DND-41 (cell line): ENCODE measurements at regions not wholly inside any gene's neighbourhood (a gene's known extent, or its start where the extent isn't known, plus 50 kb on each side); places are given as distances from the start of the nearest gene placed in this dataset.

ENCODE experiments used
- EZH2 ChIP-seq: IDR thresholded peaks from 3 replicates; pipeline ENCODE4 v1.6.1; 2012; ENCODE audit warnings: borderline replicate concordance, low read depth, mild to moderate bottlenecking, moderate library complexity, low read length, inconsistent platforms; ENCODE audit not compliant: severe bottlenecking
- TF ChIP-seq, protein P1 (sequence below): IDR thresholded peaks from 2 replicates; pipeline ENCODE4 v1.5.1; 2012; ENCODE audit warnings: borderline replicate concordance, low read length, moderate library complexity, mild to moderate bottlenecking; ENCODE audit not compliant: poor library complexity, severe bottlenecking; ENCODE audit errors: extremely low read depth

DNA sequence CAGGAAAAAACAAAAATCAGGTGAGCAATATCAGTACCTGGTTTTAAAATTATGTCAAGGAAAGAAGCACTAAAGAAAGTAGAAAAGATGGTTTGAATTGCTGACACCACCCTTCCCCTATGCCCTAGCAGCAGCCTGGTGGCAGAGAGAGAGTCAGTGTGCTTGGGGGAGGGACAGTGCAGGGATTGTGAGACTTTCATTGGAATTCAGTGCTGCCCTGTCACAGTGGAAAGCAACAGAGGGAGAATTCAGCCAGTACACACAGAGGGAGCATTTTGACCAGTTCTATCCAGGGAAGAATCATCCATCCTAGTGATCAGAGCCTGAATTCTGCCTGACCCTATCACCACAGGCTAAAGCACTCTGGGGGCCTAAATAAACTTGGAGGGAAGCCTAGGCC lies 222.4 kb upstream of the PCDH17 start:
- TF ChIP-seq, protein P1, sequence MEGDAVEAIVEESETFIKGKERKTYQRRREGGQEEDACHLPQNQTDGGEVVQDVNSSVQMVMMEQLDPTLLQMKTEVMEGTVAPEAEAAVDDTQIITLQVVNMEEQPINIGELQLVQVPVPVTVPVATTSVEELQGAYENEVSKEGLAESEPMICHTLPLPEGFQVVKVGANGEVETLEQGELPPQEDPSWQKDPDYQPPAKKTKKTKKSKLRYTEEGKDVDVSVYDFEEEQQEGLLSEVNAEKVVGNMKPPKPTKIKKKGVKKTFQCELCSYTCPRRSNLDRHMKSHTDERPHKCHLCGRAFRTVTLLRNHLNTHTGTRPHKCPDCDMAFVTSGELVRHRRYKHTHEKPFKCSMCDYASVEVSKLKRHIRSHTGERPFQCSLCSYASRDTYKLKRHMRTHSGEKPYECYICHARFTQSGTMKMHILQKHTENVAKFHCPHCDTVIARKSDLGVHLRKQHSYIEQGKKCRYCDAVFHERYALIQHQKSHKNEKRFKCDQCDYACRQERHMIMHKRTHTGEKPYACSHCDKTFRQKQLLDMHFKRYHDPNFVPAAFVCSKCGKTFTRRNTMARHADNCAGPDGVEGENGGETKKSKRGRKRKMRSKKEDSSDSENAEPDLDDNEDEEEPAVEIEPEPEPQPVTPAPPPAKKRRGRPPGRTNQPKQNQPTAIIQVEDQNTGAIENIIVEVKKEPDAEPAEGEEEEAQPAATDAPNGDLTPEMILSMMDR: no peak
- TF ChIP-seq EZH2: no peak
